Hypothalamus (tissue), 51 donors: ENCODE measurements at regions not wholly inside any gene's neighbourhood (a gene's known extent, or its start where the extent isn't known, plus 50 kb on each side); places are given as distances from the start of the nearest gene placed in this dataset.

Experiments used
- DNase-seq, 51 donors: peaks; one replicate each; lab custom pipeline; 2025; lab: John Stamatoyannopoulos, UW

DNA sequence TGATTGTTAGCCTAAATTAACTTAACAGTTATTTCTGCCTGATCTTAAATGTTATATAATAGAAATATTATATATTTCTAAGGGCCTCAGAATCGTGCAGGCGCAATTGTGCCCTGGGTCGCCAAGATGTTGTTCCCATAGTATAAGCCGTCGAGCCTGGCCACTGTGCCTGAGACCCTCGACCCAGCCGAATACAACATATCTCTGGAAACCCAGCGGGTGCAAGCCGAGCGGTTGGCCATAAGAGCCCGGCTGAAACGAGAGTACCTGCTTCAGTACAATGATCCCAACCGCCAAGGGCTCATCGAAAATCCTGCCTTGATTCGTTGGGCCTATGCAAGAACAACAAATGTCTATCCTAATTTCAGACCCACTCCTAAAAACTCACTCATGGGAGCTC, 549.8 kb downstream of the KCTD8 start:
- no peak for DNase-seq

DNA sequence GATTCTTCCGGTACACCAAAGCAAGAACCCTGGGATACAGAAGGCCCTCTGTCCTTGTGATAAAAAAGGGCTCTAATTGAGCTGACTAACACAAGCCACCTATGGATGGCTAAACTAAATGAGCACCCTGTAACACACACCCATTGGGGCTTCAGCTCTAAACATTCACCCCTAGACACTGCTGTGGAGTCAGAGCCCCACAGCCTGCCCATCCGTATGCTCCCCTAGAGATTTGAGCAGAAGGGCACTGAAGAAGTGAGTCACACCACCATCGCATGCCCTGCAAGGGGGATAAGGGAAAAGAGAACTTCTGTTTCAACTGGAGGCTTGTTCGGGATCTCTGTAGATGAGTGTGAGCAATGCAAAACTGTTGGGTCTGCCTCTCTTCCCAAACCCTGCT, 545.2 kb downstream of the KCTD8 start:
- no peak for DNase-seq

DNA sequence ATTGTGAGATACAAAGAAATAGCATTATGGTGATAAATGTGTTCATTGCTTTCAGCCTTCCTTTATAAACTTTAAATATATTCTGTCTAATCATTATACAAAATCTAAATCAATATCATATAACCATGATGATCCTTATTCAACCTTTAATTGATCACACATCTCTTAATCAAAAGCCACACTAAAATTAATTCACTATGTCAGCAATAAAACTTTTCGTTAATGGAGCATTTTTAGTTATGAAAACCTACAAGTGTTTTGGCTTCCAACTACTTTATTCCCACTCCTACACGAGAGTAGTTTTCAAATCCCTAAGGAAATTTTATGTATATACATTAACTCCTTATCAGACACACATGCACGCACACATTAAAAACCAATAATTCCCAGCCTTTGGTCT, 530.2 kb downstream of the KCTD8 start:
- no peak for DNase-seq

DNA sequence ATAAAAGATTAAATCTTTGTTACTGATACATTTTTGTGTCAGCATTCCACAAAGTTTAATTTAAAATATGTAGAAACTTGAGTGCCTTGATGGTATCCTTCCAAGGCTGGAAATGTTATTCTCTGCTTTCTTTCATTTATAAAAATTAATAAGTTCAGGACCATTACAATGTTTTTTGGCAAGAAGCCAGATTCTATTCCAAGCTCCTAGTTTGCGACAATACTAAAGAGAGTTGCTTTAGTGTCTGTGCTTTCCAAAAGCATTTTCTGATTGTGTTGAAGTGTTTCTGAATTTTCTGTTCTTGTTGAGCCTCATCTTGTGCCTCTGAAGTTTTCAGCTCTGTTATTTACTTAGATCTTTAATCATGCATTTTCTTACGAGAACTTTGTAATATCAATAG, 516.2 kb downstream of the KCTD8 start:
- DNase-seq: no peak

DNA sequence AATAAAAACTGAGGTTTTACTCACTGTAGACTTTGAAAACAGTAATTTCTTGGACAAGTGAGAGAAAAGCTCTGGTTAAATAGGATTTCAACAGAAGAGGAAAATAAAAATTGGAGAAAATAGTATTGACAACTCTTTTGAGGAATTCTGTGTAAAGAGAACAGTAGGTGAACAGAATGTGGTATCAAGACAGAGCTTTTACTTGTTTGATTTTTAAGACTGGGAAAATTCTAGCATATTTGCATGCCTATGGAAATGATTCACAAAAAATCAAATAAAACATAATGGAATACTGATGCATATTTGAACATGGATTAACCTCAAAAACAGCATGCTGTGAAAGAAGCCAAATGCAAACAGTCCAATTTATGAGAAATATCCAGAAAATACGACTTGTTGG, 504.6 kb downstream of the KCTD8 start:
- no peak for DNase-seq

DNA sequence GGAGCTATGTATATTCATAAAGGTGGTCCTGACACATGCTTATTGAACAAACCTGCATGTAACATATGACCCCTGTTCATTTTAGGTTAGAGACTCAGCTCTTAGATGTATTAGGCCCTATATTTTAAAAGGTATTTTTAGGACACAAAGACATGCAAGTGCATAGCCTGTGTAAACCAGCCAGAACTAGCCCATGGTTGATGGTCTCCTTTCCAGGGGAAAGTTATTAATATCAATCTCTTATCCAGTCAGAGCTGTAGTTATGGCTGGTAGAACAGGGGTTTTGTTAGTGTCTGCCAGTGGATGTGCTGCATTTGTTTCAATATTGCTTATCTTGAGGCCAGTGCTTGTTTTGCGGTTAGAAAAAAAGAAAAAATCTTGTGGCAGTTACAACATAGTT, 488.6 kb downstream of the KCTD8 start:
- no peak for DNase-seq

DNA sequence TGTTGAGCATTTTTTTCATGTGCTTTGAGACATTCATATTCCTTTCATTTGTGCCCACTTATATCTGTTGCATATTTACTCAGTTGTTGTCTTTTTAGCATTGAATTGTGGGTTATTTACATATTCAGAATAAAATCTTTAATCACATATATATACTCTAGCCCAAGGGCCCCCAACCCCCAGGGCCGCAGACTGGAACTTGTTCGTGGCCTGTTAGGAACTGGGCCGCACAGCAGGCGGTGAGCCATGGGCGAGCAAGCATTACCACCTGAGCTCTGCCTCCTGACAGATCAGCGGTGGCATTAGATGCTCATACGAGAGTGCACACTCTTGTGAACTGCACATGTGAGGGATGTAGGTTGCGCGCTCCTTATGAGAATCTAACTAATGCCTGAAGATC, 480.6 kb downstream of the KCTD8 start:
- no peak for DNase-seq

DNA sequence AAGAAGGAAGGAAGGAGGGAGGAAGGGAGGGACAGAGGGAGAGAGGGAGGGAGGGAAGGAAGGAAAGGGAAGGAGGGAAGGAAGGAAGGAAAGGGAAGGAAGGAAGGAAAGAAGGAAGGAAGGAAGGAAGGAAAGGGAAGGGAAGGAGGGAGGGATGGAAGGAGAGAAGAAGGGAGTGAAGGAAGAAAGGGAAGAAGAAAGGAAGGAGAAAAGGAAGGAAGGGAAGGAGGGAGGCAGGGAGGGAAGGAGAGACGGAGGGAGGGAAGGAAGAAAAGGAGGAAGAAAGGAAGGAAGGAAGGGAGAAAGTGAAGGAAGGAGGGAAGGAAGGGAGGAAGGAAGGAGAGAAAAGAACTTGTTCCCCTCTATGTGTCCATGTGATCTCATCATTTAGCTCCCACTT, 465.0 kb downstream of the KCTD8 start:
- no peak for DNase-seq

DNA sequence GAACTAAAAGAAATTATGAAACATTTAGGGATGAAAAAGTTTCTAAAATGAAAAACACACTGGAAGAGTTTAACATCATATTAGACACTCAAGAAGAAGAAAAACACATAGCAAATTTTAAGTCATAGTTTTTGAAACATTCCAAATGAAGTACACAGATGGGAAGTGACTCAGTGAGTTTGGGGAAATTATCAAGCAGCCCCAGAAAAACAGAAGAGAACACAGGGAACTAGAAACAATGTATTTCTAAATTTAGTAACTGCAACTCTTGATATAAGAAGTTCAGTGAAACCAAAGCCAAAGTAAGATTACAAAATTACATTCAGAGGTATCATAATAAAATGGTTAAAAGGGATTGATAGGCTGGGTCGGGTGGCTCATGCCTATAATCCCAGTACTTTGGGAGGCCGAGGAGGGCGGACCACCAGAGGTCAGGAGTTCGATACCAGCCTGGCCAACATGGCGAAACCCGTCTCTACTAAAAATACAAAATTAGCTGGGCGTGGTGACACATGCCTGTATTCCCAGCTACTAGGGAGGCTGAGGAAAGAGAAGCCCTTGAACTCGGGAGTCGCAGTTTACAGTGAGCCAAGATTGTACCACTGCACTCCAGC, 461.2 kb downstream of the KCTD8 start:
- DNase-seq: no peak

DNA sequence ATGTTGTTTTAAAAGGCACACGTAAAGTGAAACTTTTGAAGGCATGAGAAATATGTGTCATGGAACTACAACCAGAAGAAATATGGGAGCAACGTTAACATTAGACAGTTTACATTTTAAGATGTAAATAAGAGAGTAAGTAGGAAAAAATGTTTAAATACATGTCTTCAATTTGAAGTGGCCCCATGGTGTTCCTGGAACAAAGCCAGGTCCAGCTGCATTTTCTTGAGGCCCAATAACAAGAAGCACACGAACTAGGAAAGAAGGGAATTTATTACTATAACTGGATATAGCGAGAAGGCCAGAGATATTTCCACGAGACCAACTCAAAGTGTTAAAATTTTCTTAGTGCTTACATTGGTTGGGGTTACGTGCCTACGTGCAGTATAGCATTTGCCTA, 458.1 kb downstream of the KCTD8 start:
- no peak for DNase-seq

DNA sequence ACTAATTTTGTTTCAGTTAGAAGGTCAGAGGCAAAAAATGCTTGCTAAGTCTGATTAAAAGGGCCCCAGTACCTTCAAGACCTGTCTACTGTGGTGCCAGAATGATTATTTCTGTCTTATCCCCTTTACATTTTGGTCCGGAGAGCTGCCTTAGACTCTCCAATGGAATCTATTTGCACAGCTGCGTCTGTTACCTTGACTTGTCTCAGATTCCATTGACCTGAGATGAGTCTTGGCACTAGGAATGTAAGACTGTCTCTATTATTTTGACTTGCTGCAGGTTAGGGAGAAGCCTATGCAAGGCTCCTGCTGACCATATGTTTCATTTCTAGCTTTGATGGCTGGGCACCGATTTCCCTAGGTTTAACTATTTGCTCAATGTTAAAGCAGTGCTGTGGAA, 457.6 kb downstream of the KCTD8 start:
- DNase-seq: no peak

DNA sequence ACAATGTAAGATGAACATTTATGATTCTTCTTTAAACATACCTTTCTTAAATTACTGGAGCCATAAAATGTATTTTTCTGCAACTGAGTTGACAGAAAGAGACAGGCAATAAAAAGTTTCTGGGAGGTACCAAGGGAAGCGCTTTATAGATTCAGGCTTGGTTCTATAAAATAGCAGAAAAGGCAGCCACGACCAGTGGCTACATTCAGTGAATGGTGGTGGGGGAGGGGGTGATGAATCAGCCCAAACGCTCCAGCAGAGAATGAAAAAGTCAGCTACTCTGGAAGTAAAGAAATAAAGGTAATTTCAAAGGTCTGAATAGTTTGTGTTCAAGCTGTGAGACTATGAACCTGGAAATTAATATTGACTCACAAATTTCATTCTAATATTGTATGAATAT, 456.1 kb downstream of the KCTD8 start:
- no peak for DNase-seq

DNA sequence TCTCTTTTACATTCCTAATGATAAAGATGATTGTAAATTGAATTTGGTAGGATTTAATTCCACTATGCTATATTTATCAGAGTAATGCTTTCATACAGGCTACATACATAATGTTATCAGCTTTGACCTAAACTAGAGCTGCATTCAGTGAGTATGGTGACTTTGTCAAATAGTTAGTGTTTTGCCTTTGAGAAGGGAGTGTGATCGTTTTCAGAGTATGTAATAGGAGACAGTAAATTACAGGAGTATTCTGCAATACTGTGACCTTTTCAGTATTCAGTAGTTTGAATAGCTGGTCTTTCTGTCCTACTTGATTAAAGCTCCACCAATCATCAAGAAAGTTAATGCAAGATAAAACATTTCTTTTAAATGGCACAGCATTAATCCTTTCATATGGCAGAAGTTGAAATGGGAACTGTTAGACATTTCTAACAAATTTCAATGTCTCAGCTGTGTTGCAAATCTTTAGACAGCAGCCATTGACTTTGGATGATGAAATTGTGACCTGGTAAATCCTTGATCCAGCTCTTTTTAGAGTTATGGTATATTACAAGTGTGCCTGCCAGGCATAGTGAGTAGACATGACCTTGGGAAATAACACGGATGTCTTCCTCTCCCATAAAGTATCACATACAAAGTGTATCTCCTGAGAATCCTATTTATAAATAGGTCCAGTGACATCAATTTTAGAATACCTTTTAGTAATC, 455.3 kb downstream of the KCTD8 start:
- no peak for DNase-seq

DNA sequence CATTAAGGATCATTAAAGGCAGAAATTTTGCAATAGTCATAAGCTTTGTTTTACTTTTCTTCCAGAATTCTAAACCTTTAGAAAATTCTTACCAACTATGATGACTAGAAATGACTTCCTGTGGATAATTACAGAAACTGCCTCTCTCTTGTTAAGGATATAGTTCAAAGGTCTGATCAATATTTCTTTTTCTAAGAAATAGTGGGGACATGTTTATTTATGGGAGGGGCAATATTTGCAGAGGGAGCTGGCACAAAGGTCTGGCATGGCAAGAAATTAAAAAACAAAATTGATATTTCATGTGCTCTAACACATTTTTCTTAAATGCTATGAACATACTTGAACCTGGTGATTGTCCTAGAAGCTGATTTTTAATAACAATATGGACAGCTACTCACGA, 448.9 kb downstream of the KCTD8 start:
- DNase-seq: no peak

DNA sequence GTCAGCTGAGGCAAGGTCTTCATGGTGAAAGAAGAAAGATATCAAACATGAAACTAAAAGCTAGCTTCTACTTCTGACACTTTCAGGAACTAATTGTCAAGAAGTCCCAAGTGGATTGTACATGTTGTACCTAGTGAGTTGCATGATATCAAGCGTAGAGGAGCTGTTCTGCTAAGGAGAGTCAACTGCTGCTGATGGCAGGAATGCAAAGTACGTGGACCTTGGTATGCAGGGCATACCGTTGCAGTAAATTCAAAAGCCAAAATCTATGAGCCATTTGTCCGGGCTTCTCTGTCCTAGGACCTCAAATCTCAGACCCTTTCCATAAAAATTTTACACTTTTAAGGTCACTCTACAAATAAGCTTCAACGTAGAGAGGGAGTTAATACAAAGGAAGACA, 446.2 kb downstream of the KCTD8 start:
- no peak for DNase-seq

DNA sequence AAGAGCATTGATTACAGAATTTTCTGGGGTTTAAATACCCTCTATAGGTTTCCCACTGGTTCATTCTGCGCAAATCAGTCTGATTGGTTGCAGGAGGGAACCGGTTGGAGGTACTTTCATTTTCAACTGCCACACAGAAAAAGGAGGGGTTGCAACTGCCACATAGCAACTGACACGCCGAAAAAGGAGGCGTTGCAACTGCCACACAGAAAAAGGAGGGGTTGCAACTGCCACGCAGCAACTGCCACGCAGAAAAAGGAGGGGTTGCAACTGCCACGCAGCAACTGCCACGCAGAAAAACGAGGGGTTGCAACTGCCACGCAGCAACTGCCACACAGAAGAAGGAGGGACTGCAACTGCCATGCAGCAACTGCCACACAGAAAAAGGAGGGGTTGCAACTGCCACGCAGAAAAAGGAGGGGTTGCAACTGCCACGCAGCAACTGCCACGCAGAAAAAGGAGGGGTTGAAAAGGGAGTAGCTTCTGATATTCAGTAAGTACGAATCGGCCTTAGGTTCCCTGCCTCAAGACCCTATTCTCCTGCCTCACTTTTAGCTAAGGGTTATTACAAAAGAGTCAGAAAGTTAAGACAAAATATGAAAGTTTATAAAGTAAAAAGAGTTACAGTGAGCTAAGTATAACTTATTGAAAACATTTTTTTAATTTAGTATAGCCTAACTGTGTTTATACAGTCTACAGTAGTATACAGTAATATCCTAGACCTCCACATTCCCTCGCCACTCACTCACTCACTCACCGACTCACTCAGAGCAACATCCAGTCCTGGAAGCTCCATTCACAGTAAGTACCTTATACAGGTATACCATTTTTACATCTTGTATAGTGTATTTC, 431.8 kb downstream of the KCTD8 start:
- peak in 4 of 51 donors; percentile 1 to 17 (median 2) for DNase-seq

DNA sequence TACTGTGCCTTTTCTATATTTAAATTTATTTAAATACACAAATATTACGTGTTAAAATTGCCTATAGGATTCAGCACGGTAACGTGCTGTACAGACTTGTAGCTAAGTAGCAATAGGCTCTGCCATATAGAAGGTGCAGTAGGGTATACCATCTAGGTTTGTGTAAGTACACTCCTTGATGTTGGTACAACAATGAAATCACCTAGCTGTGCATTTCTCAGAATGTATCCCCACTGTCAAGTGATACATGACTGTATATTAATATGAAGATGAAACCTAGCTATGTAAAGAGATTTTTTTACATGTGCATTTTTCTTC, 431.2 kb downstream of the KCTD8 start:
- no peak for DNase-seq

DNA sequence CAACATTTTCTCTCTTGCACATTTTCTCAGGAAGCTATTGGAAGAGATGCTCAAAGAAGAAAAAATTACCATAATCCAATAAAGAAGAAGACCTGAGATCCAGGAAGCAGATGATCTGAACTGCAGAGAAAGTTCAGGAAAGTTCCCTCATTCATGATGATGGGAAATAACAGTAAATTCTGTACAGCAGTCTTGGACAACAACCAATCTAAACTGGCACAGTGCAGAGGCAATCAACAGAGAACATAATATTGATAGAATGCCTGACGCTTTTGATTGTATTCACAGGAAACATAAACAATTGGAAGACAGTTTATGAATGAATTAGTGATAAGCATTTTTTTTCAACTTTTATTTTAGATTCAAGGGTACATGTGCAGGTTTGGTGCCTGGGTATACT, 428.9 kb downstream of the KCTD8 start:
- DNase-seq: no peak

DNA sequence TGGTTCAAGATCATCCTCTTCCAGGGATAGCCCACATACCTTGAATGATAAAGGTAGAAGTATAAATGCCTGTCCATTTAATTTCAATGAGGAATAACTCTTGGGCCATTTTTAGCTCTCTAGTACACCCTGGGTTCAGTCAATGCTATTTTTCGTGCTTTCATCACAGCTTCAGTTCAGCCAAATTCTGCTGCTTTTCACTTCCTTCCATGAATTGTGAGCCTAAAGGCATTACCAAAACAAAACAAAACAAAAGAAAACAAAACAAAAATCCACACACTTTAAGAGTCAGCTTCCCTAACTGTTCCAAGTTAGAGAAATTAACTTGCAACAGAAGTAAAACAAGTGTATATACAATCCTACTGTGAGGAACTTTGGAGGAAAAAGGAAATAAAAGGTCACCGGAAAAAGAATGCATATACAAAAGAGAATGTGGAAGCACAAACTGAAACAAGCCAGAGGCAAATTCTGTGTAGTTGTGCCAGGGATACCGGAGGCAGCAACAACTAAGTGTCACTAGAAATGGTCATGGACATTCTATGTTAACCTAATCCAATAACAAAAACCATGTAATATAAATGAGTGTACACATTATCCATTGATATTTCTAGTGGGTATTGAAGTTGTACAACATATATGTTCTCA, 423.1 kb downstream of the KCTD8 start:
- DNase-seq: no peak

DNA sequence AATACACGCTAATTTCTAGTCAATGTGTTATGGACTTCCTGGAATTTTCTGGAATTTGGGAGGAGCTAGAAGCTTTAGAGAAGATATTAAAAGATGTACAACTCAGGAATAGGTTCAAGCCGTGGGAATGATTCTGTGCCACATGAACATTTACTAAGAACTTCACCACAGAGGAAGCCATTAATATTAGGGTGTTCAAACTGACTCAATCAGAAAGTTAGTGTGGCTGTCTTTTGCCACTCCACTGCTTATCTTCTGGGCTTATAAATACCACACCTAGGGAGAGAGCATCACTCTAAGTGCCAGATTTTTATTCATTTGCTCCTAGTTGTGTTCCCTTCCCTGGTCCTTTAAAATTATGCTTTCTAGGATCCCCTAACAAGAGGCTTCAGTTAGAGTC, 409.8 kb downstream of the KCTD8 start:
- DNase-seq: no peak

DNA sequence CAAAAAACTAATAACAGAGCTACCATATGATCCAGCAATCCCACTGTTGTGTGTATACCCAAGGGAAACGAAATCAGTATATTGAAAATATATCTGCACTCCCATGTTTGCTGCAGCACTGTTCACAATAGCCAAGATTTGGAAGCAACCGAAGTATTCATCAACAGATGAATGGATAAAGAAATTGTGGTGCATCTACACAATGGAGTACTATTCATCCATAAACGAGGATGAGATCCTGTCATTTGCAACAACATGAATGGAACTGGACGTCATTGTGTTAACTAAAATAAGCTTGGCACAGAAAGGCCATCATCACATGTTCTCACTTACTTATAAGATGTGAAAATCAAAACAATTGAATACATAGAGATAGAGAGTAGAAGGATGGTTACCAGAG, 402.1 kb downstream of the KCTD8 start:
- DNase-seq: no peak

DNA sequence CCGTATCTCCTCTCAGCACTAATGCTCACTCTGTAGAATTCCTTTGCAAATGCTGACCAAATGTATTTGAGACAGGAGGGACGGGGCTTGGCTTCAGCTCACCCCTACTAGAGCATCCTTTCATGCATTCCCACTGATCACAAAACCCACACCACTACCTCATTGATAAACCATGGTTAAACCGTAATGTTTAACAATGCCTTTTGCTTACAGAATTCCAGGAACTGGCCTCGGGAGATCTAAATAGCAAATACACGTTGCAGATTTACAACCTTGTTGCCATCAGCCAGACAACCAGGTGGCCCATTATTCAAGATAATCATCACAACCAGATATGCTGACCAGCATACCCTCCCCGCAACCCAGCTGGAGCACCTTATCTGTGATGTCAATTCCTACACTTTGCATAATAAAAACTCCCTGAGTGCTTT, 391.9 kb downstream of the KCTD8 start:
- no peak for DNase-seq
